ENCODE measurements at regions not wholly inside any gene's neighbourhood (a gene's known extent, or its start where the extent isn't known, plus 50 kb on each side); places are given as distances from the start of the nearest gene placed in this dataset.

DNA sequence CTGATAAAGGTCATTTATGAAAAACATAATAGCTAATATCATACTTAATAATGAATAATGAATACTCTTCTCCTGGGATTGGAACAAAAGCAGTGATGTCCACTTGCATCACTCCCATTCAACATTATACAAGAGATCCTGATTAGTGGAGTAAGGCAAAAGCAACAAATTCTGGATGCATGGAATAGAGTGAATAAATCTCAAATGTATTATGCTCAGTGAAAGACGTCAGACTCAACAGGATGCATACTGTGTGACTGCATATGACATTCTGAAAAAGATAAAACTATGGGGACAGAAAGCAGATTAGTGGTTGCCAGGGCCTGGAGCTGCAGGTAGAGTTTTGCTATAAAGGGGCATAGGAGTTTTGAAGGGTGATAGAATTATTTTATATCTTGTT is 77.6 kb upstream of the ZBTB20 start:
- TF ChIP-seq, protein P1, sequence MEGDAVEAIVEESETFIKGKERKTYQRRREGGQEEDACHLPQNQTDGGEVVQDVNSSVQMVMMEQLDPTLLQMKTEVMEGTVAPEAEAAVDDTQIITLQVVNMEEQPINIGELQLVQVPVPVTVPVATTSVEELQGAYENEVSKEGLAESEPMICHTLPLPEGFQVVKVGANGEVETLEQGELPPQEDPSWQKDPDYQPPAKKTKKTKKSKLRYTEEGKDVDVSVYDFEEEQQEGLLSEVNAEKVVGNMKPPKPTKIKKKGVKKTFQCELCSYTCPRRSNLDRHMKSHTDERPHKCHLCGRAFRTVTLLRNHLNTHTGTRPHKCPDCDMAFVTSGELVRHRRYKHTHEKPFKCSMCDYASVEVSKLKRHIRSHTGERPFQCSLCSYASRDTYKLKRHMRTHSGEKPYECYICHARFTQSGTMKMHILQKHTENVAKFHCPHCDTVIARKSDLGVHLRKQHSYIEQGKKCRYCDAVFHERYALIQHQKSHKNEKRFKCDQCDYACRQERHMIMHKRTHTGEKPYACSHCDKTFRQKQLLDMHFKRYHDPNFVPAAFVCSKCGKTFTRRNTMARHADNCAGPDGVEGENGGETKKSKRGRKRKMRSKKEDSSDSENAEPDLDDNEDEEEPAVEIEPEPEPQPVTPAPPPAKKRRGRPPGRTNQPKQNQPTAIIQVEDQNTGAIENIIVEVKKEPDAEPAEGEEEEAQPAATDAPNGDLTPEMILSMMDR (conservative IDR thresholded peaks at IDR 0.05; ENCODE audit: low read depth, low read length): no peak
- no peak for TF ChIP-seq MXI1 (IDR thresholded peaks at IDR 0.05; ENCODE audit: borderline replicate concordance, low read depth, low read length)
